T-helper 2 cell (primary cell): ENCODE measurements at regions not wholly inside any gene's neighbourhood (a gene's known extent, or its start where the extent isn't known, plus 50 kb on each side); places are given as distances from the start of the nearest gene placed in this dataset.
A peak's percentile ranks its signal among the peaks of the same experiment; 100 is the strongest.

Experiments used
- DNase-seq, 5 experiments: peaks; one replicate each; pipeline versions ENCODE4 v3.0.0 to v3.0.0-alpha.2; 2012 to 2022

DNA sequence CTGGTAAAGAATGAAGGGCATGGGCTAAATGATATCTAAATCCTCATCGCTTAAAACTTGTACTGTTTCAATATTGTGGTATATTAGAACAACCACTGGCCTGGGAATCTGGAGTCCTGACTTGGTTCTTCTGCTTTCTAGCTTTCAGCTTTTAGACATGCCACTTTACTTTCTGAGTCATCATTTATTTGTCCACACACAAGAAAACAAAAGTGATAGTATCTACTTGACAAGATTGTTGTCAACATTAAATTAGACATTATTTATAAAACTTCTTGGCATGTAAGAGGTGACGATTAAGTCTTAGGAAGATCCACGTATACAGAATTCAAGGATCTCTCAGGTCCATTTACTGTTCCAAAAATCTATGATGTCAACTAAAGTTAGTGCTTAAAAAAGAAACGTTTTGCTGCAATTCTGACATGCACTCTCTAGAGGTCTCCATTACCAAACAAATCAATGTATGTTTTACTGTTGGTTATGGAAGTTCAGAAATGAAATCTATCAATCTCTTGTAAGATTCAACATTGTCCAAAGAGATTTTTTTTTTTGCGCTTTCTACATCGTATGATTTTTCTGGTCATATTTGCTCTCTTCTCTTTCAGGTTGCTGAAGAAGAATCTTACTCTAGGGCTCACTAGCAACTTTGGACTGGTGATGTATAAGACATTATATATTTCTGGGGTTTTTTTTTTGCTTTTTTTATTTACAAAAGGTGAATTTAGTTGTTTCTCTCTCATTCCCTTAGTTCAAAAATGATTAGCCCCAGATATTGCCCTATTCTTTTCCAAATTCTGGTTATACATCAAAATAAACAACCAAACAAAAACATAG, 53.6 kb upstream of the DYNC1I1 start:
- DNase-seq, result no peak

DNA sequence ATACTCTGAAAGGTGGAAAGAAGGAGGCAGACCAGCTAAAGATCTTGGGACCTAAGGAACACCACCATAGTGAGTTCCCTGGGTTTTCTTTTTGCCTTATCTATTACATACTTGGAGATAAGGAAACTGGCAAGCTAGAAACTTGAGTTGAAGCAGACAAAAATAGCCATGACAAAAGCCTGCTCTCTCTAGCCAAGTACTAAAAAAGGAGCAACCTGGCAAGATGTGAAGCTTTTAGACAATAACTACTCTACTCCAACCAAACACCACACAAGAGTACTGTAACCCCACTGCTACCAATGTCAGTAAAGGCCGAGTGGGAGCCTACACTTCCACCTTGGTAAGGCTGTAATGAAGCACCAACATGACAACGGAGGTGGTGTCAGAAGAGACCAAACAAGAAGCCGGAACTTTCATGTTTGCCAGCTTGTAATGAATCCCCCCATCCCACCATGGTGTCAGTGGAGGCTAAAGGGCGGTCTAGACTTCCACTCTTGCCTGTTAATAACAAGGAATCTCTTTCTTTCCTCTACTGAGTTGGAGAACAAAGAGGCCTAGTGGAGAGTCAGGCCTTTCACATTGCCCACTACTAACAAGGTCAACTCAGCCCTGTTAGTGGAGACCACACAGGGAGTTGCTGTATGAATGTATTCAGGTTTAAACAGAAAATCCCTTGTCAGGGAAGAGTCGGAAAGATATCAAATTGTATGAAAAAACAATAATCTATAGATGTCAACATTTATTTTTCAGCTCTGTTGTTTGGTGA, 55.8 kb upstream of the DYNC1I1 start:
- DNase-seq, result no peak

DNA sequence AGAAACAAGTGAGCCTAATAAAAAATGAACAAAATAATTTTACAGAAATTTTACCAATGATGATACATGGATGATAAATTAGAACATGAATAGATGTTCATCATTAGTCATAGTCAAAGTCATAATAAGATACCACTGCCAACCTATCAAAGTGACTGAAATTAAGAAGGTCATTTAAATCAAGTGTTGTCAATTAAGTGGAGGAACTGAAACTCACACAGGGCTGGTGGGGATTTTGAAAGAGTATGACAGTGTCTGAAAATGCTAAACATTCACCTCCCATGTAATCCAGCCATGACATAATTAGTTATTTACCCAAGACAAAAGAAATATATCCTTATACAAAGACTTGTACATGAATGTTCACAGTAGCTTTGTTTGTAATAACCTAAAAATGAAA, 57.1 kb upstream of the DYNC1I1 start:
- no peak for DNase-seq

DNA sequence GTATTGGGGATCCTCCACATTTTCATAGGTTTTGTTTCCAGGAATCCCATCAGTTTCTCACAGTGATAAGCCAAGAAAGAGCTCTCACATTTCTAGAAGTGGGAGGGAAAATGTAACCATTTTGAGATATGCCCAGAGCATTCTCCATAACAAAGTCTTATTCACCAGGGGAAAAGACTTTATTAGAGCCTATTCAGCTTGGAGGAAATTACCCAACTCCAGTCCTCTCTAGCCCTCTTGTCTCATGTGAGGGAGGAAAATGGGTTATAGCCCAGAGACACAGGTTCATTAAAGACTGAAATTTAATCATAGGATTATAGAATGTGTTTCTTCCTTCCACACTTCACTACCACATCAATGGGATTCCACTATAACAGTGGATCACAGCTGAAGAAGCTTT, 61.6 kb upstream of the DYNC1I1 start:
- no peak for DNase-seq

DNA sequence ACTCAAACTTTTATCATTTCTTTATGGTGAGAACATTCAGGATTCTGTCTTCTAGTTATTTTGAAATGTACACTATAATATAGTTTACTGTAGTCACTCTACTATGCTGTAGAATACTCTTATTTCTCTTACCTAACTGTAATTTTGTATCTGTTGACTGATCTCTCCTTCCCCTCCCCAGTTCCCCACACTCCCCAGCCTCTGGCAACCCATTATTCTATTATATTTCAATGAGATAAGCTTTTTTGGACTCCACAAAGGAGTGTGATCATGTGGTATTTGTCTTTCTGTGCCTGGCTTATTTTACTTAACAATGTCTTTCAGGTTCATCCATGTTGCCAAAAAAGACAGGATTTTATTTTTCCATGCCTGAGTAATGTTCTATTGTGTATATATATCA, 71.4 kb upstream of the DYNC1I1 start:
- DNase-seq, result no peak

DNA sequence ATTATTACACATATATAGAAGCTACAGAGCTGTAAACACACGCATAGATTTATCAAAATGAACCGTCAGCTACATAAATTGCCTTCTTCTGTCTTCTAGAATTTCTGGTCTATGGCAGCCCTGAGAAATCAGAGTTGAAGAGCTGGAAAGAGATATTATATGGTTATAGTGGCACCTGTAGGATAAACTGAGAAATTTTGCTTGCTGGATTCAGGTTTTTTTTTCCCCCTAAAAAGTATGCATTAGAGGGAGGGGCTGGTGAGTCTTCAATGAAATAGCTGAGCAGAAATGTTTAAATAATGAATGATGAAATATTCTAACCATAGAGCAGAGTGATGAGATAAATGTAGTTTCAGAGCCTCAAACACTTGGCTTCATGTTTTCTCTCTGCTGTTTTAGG, 78.0 kb upstream of the DYNC1I1 start:
- DNase-seq, result no peak

DNA sequence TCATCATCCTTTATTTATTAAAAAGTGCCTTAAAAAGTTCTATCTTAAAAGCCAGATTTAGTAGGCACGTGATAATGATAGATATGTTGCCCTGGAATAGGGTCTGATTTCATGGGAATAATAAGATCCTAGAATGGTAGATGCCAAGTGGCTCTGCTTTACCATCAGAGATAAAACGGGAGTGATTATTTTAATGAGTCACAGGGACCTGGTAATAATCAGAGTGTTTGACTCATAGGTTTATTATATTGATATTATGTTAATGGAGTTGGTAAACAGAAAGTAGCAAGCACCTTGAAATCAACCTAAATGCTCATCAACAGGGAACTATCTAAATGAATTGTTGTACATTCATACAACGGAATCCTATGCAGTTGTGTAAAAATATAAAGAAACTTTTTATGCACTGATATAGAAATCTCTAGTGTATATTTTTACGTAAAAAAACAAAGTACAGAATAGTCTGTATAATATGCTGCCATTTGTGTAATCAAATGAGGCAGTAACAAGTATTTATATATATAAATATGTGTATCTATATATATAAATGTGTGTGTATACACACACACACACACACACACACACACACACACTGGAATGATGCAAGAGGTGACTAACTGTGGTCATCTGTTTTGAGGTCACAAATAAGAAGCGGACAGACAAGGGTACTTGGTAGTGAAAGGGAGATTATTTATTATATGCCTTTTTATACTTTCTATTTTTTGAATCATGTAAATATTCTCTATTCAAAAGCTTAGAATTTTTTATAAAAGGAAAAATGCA, 78.6 kb upstream of the DYNC1I1 start:
- no peak for DNase-seq

DNA sequence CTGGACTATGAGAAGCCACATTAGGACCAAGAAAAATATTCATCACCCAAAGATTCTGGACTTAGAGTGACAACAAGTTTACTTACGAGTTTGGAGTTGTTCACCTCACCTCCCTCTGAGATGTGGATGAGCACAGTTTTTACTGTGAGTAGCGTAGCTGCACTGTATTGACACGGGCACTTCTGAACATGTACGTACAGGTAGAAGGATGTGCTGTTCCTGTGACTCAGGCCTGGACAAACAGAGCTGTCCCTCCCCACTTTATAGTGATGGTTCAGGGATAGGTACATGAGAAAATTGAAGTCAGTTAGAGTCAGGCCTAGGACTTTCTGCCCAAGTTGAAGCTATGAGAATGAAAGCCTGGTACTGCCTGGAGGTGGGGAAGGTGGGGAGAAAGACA, 80.9 kb upstream of the DYNC1I1 start:
- no peak for DNase-seq

DNA sequence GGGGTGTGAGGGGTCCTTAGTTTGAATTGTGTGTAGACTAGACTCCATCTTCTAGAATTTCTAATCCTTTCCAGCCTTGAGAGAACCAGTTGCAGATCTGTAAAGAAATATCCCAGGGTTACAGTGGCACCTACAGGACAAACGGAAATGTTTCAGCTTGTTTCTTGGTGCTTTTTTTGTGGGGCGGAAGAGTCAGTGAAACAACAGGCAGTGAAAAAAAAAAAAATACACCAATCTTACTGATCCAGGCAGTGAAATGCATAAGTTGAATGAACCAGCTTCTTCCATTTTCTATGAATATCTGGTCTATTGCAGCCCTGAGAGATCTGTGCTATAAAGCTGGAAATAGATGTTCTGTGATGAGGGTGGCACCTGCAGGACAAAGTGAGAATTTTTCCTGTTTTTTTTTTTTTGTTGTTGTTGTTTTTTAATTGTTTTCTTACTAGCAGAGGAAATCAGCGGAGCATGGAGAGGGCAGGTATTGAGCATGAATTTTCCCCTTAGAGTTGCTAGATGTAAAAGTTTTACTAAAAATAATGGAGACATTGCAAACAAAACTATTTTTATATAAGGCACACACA, 81.9 kb upstream of the DYNC1I1 start:
- DNase-seq, result peak in 1 of 5 experiments; percentile 50

DNA sequence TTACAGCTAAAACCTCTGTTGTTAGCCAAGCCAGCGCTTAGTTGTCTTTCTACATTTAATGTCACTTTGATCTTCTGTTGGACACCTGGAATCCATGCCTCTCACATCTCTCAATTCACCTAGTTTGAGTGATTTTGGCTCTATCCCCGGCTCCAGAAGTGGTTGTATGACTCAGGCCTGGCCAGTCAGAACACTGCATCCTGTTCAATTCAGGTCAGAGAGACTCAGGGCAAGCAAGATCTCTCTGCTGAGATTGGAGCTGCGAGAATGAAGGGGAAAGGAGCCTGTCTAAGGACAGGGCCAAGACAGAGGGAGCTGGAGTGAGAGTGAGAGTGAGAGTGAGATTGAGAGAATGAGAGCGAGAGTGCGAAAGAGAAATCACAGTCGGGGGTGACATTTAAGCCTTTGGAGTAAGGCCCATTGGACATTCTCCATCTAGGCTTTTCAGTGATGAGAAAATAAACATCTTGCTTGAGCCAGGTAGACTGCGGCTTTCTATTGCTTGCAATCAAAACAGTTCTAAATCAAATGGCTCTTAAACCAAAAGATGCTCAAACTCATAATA, 83.3 kb upstream of the DYNC1I1 start:
- DNase-seq, result no peak

DNA sequence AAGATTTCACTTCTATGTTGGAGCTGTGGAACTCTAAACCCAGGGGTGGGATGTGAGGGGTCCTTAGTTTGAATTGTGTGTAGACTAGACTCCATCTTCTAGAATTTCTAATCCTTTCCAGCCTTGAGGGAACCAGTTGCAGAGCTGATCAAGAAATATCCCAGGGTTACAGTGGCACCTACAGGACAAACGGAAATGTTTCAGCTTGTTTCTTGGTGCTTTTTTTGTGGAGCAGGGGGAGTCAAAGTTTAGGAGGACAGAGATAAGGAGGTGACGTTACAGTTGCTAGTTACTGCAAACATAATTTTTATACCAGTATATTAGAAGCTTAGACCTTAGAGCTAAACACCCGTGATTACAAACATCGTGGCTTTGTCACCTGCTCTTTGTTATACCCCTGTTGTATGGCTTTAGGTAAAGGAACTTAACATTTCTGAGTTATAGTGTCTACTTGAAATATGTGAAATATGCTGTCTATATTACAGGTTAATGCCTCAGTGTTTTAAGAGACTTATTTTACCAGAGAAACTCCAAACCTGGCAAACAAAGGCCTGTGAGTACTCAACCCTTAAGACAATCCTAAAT, 84.5 kb upstream of the DYNC1I1 start:
- DNase-seq, result peak in 1 of 5 experiments; percentile 6

DNA sequence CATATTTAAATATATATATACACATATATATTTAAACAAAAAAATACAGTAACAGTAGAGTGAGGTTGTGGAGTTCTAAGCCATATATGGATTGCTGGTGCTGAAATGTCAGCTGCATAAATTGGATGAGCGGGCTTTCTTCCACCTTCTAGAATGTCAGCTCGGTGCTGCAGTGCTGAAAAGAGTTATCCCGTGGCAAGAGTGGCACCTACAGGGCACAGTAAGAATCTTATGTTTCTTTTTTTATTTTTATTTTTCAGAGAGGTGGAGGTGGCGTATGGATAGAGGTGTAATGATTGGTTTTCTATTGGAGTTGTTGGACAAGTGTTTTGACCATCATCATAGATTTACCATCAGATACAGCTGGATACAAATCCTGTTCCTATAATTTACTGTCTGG, 86.2 kb upstream of the DYNC1I1 start:
- peak in 1 of 5 experiments; percentile 20 for DNase-seq

DNA sequence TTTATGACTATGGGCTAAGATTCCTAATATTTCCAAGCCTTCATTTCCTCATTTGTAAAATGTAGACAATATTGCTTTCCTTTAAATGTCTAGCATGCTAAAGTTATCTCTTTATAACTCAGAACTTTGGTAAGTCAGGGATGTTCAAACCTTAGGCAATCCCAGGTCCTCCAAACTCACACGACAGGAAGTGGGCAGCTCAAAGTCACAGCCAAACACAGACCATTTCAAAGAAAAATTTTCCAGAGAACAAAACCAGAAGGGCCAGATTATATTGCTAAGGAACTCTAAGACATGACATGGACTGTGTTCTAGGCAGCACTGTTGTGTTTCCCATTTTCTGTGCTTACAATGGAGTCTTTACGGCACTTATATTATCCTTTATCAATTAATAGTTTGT, 87.8 kb upstream of the DYNC1I1 start:
- DNase-seq, result no peak

DNA sequence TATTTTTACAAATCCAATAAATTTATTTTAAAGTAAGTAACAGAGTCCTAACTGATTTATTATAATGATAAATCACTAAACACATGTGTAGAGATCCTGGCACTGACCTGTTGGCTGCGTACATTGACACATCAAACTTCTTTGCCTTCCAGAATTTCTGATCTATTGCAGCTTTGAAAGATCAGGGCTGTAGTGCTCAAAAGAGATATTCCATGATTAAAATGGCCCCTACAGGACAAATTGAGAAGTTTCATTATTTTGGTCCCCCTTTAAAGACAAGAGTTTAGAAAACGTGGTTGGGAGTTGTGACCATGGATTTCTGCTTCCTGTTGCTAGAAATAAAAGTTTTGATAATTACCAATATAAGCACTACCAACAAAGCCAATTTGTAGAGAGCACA, 87.7 kb upstream of the PDK4 start:
- DNase-seq, result no peak

DNA sequence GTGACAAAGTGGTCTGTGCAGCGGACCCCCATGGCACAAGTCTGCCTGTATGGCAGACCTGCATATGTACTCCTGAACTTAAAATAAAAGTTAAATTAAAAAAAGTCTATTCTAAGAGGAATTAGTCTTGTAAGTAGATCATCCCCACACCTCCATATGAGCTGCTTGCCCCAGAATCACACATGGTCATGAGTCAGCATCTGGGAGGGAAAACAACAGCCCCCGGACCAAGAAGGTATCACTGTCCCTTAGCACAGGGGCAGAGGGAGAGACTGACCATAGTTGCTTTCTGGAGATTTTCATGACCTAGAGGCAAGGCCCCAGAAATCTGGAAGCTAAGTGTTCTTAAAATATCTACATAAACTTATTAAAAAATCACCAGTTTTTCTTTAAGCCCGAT, 86.6 kb upstream of the PDK4 start:
- DNase-seq, result no peak

DNA sequence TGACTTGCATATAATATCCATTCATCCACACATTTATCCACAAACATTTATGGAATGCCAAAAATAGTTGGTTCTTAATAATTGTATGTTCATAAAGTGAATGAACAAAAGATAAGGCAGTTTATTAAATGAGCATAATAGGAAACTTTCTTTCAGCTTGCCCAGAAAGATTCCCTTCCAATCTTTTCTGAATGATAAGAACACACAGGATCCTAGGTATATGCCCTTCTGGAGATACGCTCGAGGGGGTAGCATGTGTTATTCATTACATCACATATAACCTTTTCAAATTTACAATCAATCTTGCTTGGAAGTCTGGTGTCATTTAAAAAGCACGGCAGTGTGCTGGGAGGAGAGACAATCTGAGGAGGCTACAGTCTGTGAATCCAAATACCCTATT, 80.4 kb upstream of the PDK4 start:
- DNase-seq, result no peak

DNA sequence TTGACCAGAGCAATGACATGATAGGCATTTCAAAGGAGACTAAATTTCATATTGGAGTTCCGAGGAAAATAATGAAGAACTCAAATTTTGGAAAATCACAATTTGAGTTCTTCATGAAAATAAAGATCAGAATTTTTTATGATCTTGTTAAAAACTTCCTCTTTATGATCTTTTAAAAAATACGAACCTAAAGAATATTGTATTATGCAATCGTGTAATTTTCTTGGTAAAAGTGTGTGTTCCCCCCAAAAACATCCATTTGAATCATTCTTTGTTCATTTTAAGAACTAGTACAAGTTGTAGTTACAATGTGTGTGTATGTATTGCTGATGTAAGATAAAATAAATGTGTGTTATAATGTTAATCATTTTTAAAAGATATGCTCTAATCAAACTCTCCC, 79.3 kb upstream of the PDK4 start:
- no peak for DNase-seq

DNA sequence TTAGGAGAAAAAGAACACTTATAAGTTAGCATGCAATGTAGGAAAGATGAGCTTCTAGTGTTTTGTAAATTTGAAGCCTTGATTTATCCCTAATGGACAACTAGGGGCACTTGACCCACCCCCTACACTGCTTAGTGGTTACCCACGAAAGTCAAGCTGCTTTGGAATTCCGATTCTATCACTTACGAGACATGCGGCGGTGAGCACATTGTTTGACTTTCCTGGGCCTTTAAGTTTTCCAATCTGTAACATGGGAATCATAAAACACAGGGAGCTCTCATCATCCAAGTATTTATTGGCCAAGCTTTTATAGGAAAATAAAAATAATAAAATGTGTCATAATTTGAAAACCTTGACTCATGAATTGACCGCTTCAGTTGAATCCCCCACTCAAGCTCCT, 78.7 kb upstream of the PDK4 start:
- DNase-seq, result no peak

DNA sequence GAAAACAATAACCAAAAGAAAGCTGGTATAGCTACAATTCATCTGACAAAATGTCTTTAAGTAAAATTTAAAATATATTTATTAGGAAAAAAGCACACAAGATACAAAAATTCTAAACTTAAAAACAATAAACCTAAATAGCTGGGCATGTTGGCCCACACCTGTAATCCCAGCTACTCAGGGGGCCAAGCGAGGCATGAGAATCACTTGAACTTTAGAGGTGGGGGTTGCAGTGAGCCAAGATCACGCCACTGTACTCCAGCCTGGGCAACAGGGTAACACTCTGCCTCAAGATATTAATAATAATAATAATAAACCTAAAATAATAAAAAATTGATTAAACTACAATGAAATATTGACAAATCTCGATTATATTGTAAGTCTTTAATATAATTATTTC, 77.8 kb upstream of the PDK4 start:
- DNase-seq, result no peak

DNA sequence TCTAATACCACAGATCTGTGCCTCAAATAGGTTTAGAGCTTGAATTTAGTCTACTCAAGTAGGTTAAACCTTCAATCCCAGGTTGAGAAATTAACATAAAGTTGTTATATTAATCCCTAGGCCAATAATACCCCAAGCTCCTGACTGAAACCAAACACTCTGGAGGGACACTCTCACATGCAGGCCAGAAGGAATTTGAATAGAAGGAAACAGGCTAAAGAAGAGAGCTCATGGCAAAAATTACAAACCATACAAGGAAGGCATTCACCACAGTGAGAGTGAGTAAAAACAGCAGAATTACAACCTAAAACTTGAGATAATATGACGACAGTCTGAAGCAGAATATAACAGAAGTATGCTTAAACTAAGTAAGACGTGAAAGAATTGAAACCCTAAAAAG, 76.1 kb upstream of the PDK4 start:
- DNase-seq, result no peak

DNA sequence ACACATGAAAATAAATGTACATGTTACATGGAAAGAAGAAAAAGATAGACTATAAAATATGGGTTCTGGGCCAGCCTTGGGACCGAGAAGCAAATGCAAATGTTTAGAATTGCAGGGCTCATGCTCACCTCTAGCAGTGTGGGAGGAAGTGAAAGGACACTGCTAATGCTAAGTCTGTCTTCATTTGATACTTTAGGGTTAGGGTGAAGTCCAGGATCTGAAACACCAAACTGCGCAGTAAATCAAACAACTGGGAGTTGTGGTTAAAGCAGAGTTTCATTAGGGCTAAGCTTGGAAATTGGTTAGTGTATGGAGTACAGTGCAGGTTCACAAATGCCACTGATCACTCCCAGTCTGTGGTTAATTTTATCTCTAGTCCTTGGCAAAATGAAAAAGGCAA, 73.2 kb upstream of the PDK4 start:
- no peak for DNase-seq

DNA sequence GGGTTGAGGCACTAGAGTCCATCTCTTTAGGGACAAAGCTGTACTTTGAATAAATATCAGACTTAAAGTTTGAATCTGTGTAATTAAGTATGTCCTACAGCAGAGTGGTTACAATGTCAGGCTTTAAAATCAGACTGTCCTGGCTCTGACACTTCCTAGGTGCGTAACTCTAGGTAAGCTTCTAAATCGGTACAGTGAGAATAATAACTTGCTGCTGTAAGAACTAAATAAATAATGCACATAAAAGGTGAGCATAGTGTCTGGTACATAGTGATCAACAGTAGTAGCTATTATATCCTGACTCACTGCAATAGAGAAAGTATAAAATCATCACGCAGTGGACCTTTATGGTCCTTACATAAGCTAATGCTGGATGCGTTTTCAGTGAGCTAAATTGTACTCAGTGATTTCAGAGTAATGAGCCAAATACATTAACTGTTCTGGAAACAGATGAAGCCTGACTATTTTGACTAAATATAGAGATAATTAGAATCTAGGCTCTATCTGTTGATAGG, 72.2 kb upstream of the PDK4 start:
- DNase-seq, result no peak
